NCI-H146 treated with DMSO at 0.1 percent for 48 hours (cell line): ENCODE measurements at regions not wholly inside any gene's neighbourhood (a gene's known extent, or its start where the extent isn't known, plus 50 kb on each side); places are given as distances from the start of the nearest gene placed in this dataset.
"Not testable (repeated sequence)": the region's sequence is repeated elsewhere in the genome, so short reads cannot be mapped to it uniquely, and the experiment has no call there.

Source experiments
- DNase-seq: peaks from one replicate; lab custom pipeline; 2025; ENCODE audit not compliant: unreplicated experiment; lab: John Stamatoyannopoulos, UW

GRCh38 chr15:79602731-79603130, 170.6 kb downstream of the MINAR1 start:
- DNase-seq, result no peak

- no peak for DNase-seq
These were observed 174.8 kb downstream of the MINAR1 start for GRCh38 chr15:79606831-79607355.

- DNase-seq, result no peak
These were observed 176.1 kb downstream of the MINAR1 start for GRCh38 chr15:79608066-79608864.

GRCh38 chr15:79609506-79609905, 177.4 kb downstream of the MINAR1 start:
- no peak for DNase-seq

GRCh38 chr15:79610021-79610420, 177.9 kb downstream of the MINAR1 start:
- DNase-seq, result no peak

GRCh38 chr15:79615754-79616153, 183.6 kb downstream of the MINAR1 start:
- no peak for DNase-seq

- DNase-seq, result no peak
These were observed 184.9 kb downstream of the MINAR1 start for GRCh38 chr15:79617071-79617470.

- DNase-seq, result no peak
These were observed 188.1 kb downstream of the MINAR1 start for GRCh38 chr15:79620112-79620857.

- DNase-seq, result not testable (repeated sequence)
These were observed 189.7 kb downstream of the MINAR1 start for GRCh38 chr15:79621805-79622204.

GRCh38 chr15:79623488-79623887, 191.4 kb downstream of the MINAR1 start:
- no peak for DNase-seq

GRCh38 chr15:79629687-79630086, 197.6 kb downstream of the MINAR1 start:
- no peak for DNase-seq

GRCh38 chr15:79632457-79632856, 200.3 kb downstream of the MINAR1 start:
- DNase-seq, result no peak

GRCh38 chr15:79635149-79635771, 203.1 kb downstream of the MINAR1 start:
- no peak for DNase-seq

- DNase-seq, result no peak
These were observed 203.9 kb downstream of the MINAR1 start for GRCh38 chr15:79635897-79636561.

GRCh38 chr15:79640206-79640605, 208.1 kb downstream of the MINAR1 start:
- DNase-seq, result no peak

GRCh38 chr15:79641841-79642240, 209.7 kb downstream of the MINAR1 start:
- no peak for DNase-seq

GRCh38 chr15:79643393-79643792, 211.3 kb downstream of the MINAR1 start:
- DNase-seq, result no peak

- no peak for DNase-seq
These were observed 212.0 kb downstream of the MINAR1 start for GRCh38 chr15:79644091-79644490.

- not testable (repeated sequence) for DNase-seq
These were observed 220.8 kb downstream of the MINAR1 start for GRCh38 chr15:79652972-79653371.

- DNase-seq, result no peak
These were observed 221.4 kb downstream of the MINAR1 start for GRCh38 chr15:79653533-79653932.
